ENCODE measurements at regions not wholly inside any gene's neighbourhood (a gene's known extent, or its start where the extent isn't known, plus 50 kb on each side); places are given as distances from the start of the nearest gene placed in this dataset.

GRCh38 chr4:116126794-116127193 is 958.6 kb downstream of the TRAM1L1 start:
- intact Hi-C loops (cut with micrococcal nuclease; ENCODE audit: unreplicated experiment) = no loop called here
- Histone ChIP-seq H3K27ac (ENCODE audit: low read length) (no peak overlapping the region), H3K9me3 (ENCODE audit: control insufficient read depth, insufficient read depth, low read depth, low read length) (no peaks in the 10 kb centered on the region), H3K4me1 (ENCODE audit: control insufficient read depth, insufficient read depth, low read length) (no peaks in the 10 kb centered on the region), H3K4me3 (ENCODE audit: low read depth in 2 of 2, low read length in 2 of 2) (no peak overlapping the region), H3K36me3 (ENCODE audit: control insufficient read depth, insufficient read depth, low read length) (no peaks in the 10 kb centered on the region), H3K27me3 (ENCODE audit: control insufficient read depth, insufficient read depth, low read length) (no peaks in the 10 kb centered on the region)
- BruUV-seq (replicated peaks) = no TSS peak
- DNase-seq (ENCODE audit: low read depth, low spot score) (no peak), ATAC-seq (no peak)
- in situ Hi-C loops (cut with HindIII; ENCODE audit: low pct_unique_long_range_greater_than_20kb, low sequenced_read_pairs) = no loop called here
- ChIA-PET CTCF (no interaction called here), POLR2A (no interaction called here)
- TF ChIP-seq SIN3A (IDR thresholded peaks at IDR 0.05; ENCODE audit: borderline replicate concordance, insufficient read depth, low read depth, low read length) = no peak
- TF ChIP-seq TCF7L2 (IDR thresholded peaks at IDR 0.05; ENCODE audit: low read depth, low read length) = no peak
- TF ChIP-seq, protein P1, sequence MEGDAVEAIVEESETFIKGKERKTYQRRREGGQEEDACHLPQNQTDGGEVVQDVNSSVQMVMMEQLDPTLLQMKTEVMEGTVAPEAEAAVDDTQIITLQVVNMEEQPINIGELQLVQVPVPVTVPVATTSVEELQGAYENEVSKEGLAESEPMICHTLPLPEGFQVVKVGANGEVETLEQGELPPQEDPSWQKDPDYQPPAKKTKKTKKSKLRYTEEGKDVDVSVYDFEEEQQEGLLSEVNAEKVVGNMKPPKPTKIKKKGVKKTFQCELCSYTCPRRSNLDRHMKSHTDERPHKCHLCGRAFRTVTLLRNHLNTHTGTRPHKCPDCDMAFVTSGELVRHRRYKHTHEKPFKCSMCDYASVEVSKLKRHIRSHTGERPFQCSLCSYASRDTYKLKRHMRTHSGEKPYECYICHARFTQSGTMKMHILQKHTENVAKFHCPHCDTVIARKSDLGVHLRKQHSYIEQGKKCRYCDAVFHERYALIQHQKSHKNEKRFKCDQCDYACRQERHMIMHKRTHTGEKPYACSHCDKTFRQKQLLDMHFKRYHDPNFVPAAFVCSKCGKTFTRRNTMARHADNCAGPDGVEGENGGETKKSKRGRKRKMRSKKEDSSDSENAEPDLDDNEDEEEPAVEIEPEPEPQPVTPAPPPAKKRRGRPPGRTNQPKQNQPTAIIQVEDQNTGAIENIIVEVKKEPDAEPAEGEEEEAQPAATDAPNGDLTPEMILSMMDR (IDR thresholded peaks at IDR 0.05) = no peak
- no peak for TF ChIP-seq REST (IDR thresholded peaks at IDR 0.05; ENCODE audit: insufficient read depth in 1 of 2, low read depth in 2 of 2, low read length in 1 of 2)
- no peak for TF ChIP-seq POLR2AphosphoS5 (IDR thresholded peaks at IDR 0.05; ENCODE audit: low read depth, low read length)

GRCh38 chr4:116122124-116122523 is 963.3 kb downstream of the TRAM1L1 start:
- Histone ChIP-seq H3K4me1 (ENCODE audit: control insufficient read depth, insufficient read depth, low read length) (no peaks in the 10 kb centered on the region), H3K9me3 (ENCODE audit: control insufficient read depth, insufficient read depth, low read depth, low read length) (no peaks in the 10 kb centered on the region), H3K4me3 (ENCODE audit: low read depth in 2 of 2, low read length in 2 of 2) (no peak overlapping the region), H3K27ac (ENCODE audit: low read length) (no peak overlapping the region), H3K36me3 (ENCODE audit: control insufficient read depth, insufficient read depth, low read length) (no peaks in the 10 kb centered on the region), H3K27me3 (ENCODE audit: control insufficient read depth, insufficient read depth, low read length) (no peaks in the 10 kb centered on the region)
- ATAC-seq (no peak), DNase-seq (ENCODE audit: low read depth, low spot score) (no peak)
- ChIA-PET CTCF (no interaction called here), POLR2A (no interaction called here)
- in situ Hi-C loops (cut with HindIII; ENCODE audit: low pct_unique_long_range_greater_than_20kb, low sequenced_read_pairs) (no loop called here), intact Hi-C loops (cut with micrococcal nuclease; ENCODE audit: unreplicated experiment) (no loop called here)
- TF ChIP-seq, protein P1 (IDR thresholded peaks at IDR 0.05) = no peak
- TF ChIP-seq REST (IDR thresholded peaks at IDR 0.05; ENCODE audit: insufficient read depth in 1 of 2, low read depth in 2 of 2, low read length in 1 of 2) (no peak), SIN3A (IDR thresholded peaks at IDR 0.05; ENCODE audit: borderline replicate concordance, insufficient read depth, low read depth, low read length) (no peak), TCF7L2 (IDR thresholded peaks at IDR 0.05; ENCODE audit: low read depth, low read length) (no peak), POLR2AphosphoS5 (IDR thresholded peaks at IDR 0.05; ENCODE audit: low read depth, low read length) (no peak)
- no TSS peak for BruUV-seq (replicated peaks)
